HG03521 (cell line): ENCODE measurements at regions not wholly inside any gene's neighbourhood (a gene's known extent, or its start where the extent isn't known, plus 50 kb on each side); places are given as distances from the start of the nearest gene placed in this dataset.

Source experiments
- ATAC-seq: cut with Tn5 transposase; IDR thresholded peaks from one replicate; pipeline ENCODE4 v1.9.1; 2021; ENCODE audit warnings: mild to moderate bottlenecking, moderate library complexity; ENCODE audit not compliant: unreplicated experiment

GRCh38 chr6:163946437-163946836, 531.9 kb downstream of the QKI start:
- ATAC-seq: no peak

- ATAC-seq: no peak
Observed at GRCh38 chr6:163945808-163946207, 531.3 kb downstream of the QKI start.

GRCh38 chr6:163944897-163945296, 530.4 kb downstream of the QKI start:
- no peak for ATAC-seq

- no peak for ATAC-seq
Observed at GRCh38 chr6:163943607-163944385, 529.3 kb downstream of the QKI start.

- no peak for ATAC-seq
Observed at GRCh38 chr6:163942790-163943189, 528.3 kb downstream of the QKI start.

- ATAC-seq: no peak
Observed at GRCh38 chr6:163941624-163941976, 527.1 kb downstream of the QKI start.

- no peak for ATAC-seq
Observed at GRCh38 chr6:163940705-163941623, 526.4 kb downstream of the QKI start.

- no peak for ATAC-seq
Observed at GRCh38 chr6:163937071-163937470, 522.6 kb downstream of the QKI start.

GRCh38 chr6:163935158-163935762, 520.7 kb downstream of the QKI start:
- ATAC-seq: no peak

GRCh38 chr6:163930012-163930411, 515.5 kb downstream of the QKI start:
- no peak for ATAC-seq

GRCh38 chr6:163929538-163929937, 515.0 kb downstream of the QKI start:
- ATAC-seq: no peak

- ATAC-seq: no peak
Observed at GRCh38 chr6:163926642-163927041, 512.1 kb downstream of the QKI start.

GRCh38 chr6:163925839-163926238, 511.3 kb downstream of the QKI start:
- no peak for ATAC-seq

GRCh38 chr6:163923658-163924411, 509.3 kb downstream of the QKI start:
- ATAC-seq: no peak

GRCh38 chr6:163922562-163922961, 508.0 kb downstream of the QKI start:
- no peak for ATAC-seq

GRCh38 chr6:163919652-163920051, 505.1 kb downstream of the QKI start:
- no peak for ATAC-seq

- no peak for ATAC-seq
Observed at GRCh38 chr6:163916315-163917081, 502.0 kb downstream of the QKI start.

- no peak for ATAC-seq
Observed at GRCh38 chr6:163915131-163915530, 500.6 kb downstream of the QKI start.

GRCh38 chr6:163913045-163913444, 498.5 kb downstream of the QKI start:
- no peak for ATAC-seq

GRCh38 chr6:163906006-163906710, 491.6 kb downstream of the QKI start:
- ATAC-seq: no peak
